GM12891 (cell line): ENCODE measurements at regions not wholly inside any gene's neighbourhood (a gene's known extent, or its start where the extent isn't known, plus 50 kb on each side); places are given as distances from the start of the nearest gene placed in this dataset.

Source experiments
- DNase-seq: peaks from one replicate; pipeline ENCODE4 v3.0.0; 2011; ENCODE audit warnings: low spot score; ENCODE audit not compliant: insufficient read length
- FAIRE-seq: peaks from 2 replicates; lab custom pipeline; 2011; peaks lifted over from hg19 to GRCh38; lab: Jason Lieb, UNC
- PAX5 ChIP-seq: IDR thresholded peaks from 2 replicates; pipeline ENCODE4 v1.6.1; 2011; ENCODE audit warnings: low read length, moderate library complexity, mild to moderate bottlenecking; ENCODE audit not compliant: insufficient read depth, severe bottlenecking
- POLR2A ChIP-seq: IDR thresholded peaks from 2 replicates; pipeline ENCODE4 v1.6.1; 2011; ENCODE audit warnings: low read depth, low read length, control low read depth
- POLR2AphosphoS5 ChIP-seq: IDR thresholded peaks from 2 replicates; pipeline ENCODE4 v1.6.1; 2011; ENCODE audit warnings: low read depth, low read length, control low read depth
- POU2F2 ChIP-seq: IDR thresholded peaks from 2 replicates; pipeline ENCODE4 v1.6.1; 2011; ENCODE audit warnings: low read depth, mild to moderate bottlenecking, control low read depth, low read length, moderate library complexity
- SPI1 ChIP-seq: IDR thresholded peaks from 2 replicates; pipeline ENCODE4 v1.6.1; 2011; ENCODE audit warnings: low read depth, low read length, control low read depth
- TAF1 ChIP-seq: IDR thresholded peaks from 2 replicates; pipeline ENCODE4 v1.6.1; 2011; ENCODE audit warnings: low read depth, low read length, control low read depth

DNA sequence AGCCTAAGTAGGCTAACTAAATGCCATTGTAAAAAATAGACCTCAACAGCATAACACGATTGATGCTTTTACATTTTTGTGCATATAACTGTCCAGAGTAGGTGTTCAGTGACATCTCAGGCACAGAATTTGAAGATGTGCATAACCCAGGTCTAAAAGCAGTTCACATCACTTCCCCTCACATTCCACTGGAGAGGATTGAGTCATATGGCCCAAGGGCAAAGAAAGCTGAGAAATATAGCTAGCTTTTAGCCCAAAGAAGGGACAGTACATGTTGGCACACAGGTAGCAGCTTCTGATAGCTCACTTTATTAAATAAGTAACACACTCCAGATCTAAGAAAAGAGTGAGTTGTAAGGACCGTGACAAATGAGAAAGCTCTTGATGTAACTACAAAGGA is 2259.5 kb upstream of the WWC1 start:
- TF ChIP-seq POLR2AphosphoS5 = no peak
- no peak for TF ChIP-seq POU2F2
- TF ChIP-seq PAX5 = no peak
- no peak for TF ChIP-seq SPI1
- TF ChIP-seq TAF1 = no peak
- TF ChIP-seq POLR2A = no peak
- no peak for FAIRE-seq
- no peak for DNase-seq

DNA sequence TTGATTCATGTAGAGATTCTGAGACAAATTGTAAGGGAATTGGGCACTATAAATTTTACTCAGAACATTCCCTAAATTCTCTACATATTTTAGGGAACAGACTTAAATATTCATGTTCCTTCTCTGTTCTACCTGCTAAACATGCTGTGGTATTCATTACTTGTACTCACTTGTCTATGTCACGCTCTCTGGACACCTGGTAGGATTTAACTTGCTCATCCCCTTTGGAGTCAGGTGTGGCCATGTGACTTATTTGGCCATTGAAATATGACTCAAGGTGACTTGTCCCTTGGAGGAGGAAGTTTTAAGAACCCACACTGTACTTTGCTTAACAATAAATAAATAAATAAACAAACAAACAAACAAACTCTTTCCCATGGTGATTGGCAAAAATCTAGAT is 2258.8 kb upstream of the WWC1 start:
- DNase-seq (no peak), FAIRE-seq (no peak)
- no peak for TF ChIP-seq POLR2A
- no peak for TF ChIP-seq PAX5
- no peak for TF ChIP-seq TAF1
- no peak for TF ChIP-seq SPI1
- TF ChIP-seq POLR2AphosphoS5 = no peak
- TF ChIP-seq POU2F2 = no peak

- FAIRE-seq = no peak
- no peak for DNase-seq
- TF ChIP-seq PAX5 = no peak
- no peak for TF ChIP-seq POLR2AphosphoS5
- no peak for TF ChIP-seq POU2F2
- no peak for TF ChIP-seq TAF1
These were observed 2245.5 kb upstream of the WWC1 start for GRCh38 chr5:166045961-166046360.

- DNase-seq (no peak), FAIRE-seq (no peak)
- TF ChIP-seq POLR2A (no peak), POU2F2 (no peak), TAF1 (no peak), POLR2AphosphoS5 (no peak), PAX5 (no peak), SPI1 (no peak)
These were observed 2244.5 kb upstream of the WWC1 start for GRCh38 chr5:166046956-166047355.

GRCh38 chr5:166050531-166050930 is 2240.9 kb upstream of the WWC1 start:
- DNase-seq (no peak), FAIRE-seq (no peak)
- TF ChIP-seq POLR2AphosphoS5 (no peak), POU2F2 (no peak)

DNA sequence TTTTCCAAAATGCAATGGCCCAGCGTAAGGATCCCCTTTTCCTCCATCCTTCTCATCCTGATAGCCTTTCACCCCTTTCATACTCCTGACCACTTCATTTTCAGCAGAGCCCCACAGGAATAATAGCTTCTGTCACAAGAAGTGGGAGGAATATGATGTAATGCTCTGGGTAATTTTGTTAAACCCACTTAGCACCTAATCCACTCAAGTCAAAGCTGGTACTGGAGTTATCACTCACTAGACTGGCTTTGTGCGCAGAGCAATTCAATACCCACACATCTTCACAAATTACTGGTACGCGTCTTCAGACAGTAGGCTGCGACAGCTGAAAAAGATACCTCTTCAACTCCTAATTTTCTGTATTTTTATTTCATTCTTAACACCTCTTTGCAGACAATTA is 2232.8 kb upstream of the WWC1 start:
- FAIRE-seq = no peak
- no peak for DNase-seq
- TF ChIP-seq TAF1 = no peak
- TF ChIP-seq POLR2AphosphoS5 = no peak
- no peak for TF ChIP-seq PAX5
- TF ChIP-seq POLR2A = no peak
- no peak for TF ChIP-seq SPI1
- TF ChIP-seq POU2F2 = no peak

- no peak for TF ChIP-seq TAF1
- TF ChIP-seq PAX5 = no peak
- TF ChIP-seq SPI1 = no peak
- TF ChIP-seq POLR2A = no peak
- TF ChIP-seq POLR2AphosphoS5 = no peak
- TF ChIP-seq POU2F2 = no peak
- no peak for FAIRE-seq
These were observed 2229.4 kb upstream of the WWC1 start for GRCh38 chr5:166062094-166062493.

GRCh38 chr5:166062719-166063118 is 2228.7 kb upstream of the WWC1 start:
- TF ChIP-seq PAX5 (no peak), POU2F2 (no peak), POLR2AphosphoS5 (no peak), TAF1 (no peak), POLR2A (no peak), SPI1 (no peak)
- no peak for FAIRE-seq
- DNase-seq = no peak

More at GRCh38 chr5:166062094-166062493, 2229.4 kb upstream of the WWC1 start:
- no peak for DNase-seq

DNA sequence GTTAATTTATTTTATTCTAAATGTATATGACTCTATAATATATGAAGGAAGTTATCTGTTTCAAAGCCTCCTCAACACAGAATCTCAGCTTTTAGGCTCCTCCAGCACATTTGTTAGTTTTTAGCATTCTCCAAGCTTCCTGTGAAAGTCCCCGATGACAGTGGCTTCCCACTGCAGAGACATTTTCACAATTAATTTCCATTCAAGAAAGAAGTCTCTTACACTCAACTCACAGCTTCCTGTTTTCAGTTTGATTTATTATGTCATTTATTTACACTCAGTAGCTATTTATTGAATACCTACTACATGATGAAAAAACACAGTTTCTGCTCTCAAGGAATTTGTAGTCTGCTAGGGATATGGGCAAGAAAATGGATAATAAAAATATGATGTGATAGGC is 2228.2 kb upstream of the WWC1 start:
- DNase-seq (no peak), FAIRE-seq (no peak)
- TF ChIP-seq POLR2AphosphoS5 (no peak), POLR2A (no peak)

DNA sequence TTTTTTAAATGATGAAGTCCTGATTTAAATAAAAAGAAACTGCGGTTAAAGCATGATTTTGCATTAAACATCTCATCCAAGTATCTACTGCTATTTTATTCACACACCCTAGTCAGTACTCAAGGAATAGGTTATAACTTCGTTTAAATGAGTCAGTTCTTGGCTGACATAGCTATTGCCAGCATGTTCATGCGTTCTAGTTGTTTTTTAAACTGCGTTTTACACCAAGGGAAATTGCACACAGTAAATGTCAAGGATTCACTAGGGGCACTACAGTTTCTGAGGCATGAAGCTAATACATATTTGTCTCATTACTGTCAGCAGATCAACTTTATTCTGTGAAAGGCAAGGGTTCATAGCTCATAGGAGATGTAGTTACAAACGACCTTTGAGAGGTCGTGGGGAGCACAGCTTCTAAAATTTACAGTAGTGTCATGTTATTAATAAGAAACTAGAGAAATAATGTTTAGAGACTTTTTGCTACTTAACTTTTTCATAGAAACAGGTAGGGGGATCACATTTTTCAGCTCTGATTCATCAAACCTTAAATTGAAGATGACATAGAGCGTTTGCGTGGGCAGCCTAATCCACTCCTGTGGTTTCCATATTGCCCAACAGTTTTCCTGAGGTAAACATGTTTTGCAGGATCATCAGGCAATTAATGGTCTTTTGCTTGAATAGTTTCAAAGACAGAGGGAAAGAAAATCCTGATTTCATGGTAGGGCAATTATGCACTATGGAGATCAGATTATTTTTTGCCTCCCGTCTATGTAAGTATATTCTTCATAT is 2222.7 kb upstream of the WWC1 start:
- no peak for DNase-seq

More for the DNA sequence above, 2222.7 kb upstream of the WWC1 start:
- TF ChIP-seq SPI1 = no peak
- TF ChIP-seq POLR2A = no peak
- no peak for TF ChIP-seq PAX5
- no peak for TF ChIP-seq TAF1
- TF ChIP-seq POLR2AphosphoS5 = no peak
- no peak for TF ChIP-seq POU2F2
- FAIRE-seq = no peak
